ENCODE measurements at regions not wholly inside any gene's neighbourhood (a gene's known extent, or its start where the extent isn't known, plus 50 kb on each side); places are given as distances from the start of the nearest gene placed in this dataset.
A peak's percentile ranks its signal among the peaks of the same experiment; 100 is the strongest.
"Not testable (repeated sequence)": the region's sequence is repeated elsewhere in the genome, so short reads cannot be mapped to it uniquely, and the experiment has no call there.

- BruUV-seq (replicated peaks) = no TSS peak
- no peak overlapping the region for H3K4me3 ChIP-seq (ENCODE audit: low read depth, low read length, poor library complexity, severe bottlenecking)
- no peak for DNase-seq (ENCODE audit: low spot score)
- H3K9me3 ChIP-seq (ENCODE audit: low read depth, low read length, poor library complexity, severe bottlenecking) = no peaks in the 10 kb centered on the region
- H3K27me3 ChIP-seq (replicated peaks; ENCODE audit: insufficient read depth, low read depth, low read length, poor library complexity) = no peaks in the 10 kb centered on the region
- ChIA-PET POLR2A (ENCODE audit: low non-redundant PET) (no interaction called here), CTCF (no interaction called here)
- TF ChIP-seq, protein P1, sequence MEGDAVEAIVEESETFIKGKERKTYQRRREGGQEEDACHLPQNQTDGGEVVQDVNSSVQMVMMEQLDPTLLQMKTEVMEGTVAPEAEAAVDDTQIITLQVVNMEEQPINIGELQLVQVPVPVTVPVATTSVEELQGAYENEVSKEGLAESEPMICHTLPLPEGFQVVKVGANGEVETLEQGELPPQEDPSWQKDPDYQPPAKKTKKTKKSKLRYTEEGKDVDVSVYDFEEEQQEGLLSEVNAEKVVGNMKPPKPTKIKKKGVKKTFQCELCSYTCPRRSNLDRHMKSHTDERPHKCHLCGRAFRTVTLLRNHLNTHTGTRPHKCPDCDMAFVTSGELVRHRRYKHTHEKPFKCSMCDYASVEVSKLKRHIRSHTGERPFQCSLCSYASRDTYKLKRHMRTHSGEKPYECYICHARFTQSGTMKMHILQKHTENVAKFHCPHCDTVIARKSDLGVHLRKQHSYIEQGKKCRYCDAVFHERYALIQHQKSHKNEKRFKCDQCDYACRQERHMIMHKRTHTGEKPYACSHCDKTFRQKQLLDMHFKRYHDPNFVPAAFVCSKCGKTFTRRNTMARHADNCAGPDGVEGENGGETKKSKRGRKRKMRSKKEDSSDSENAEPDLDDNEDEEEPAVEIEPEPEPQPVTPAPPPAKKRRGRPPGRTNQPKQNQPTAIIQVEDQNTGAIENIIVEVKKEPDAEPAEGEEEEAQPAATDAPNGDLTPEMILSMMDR (conservative IDR thresholded peaks at IDR 0.05; ENCODE audit: low read depth, low read length) = no peak
- TF ChIP-seq EZH2 (IDR thresholded peaks at IDR 0.05; ENCODE audit: borderline replicate concordance, low read depth, low read length, poor library complexity, severe bottlenecking) = no peak
- no peaks in the 10 kb centered on the region for H3K4me1 ChIP-seq (ENCODE audit: insufficient read depth, low read length, poor library complexity, severe bottlenecking)
- H3K27ac ChIP-seq (ENCODE audit: low read depth, low read length, poor library complexity, severe bottlenecking) = no peak overlapping the region
- intact Hi-C loops (cut with micrococcal nuclease; ENCODE audit: unreplicated experiment) = no loop called here
- no peaks in the 10 kb centered on the region for H3K36me3 ChIP-seq (ENCODE audit: insufficient read depth, low read length, poor library complexity, severe bottlenecking)
Observed at GRCh38 chr4:38482696-38483095, 181.3 kb upstream of the KLF3 start.

GRCh38 chr4:38483628-38484027 lies 180.4 kb upstream of the KLF3 start:
- intact Hi-C loops (cut with micrococcal nuclease; ENCODE audit: unreplicated experiment); CTCF ChIA-PET; H3K4me1 ChIP-seq (ENCODE audit: insufficient read depth, low read length, poor library complexity, severe bottlenecking); H3K27ac ChIP-seq (ENCODE audit: low read depth, low read length, poor library complexity, severe bottlenecking); DNase-seq (ENCODE audit: low spot score); H3K4me3 ChIP-seq (ENCODE audit: low read depth, low read length, poor library complexity, severe bottlenecking); H3K36me3 ChIP-seq (ENCODE audit: insufficient read depth, low read length, poor library complexity, severe bottlenecking); H3K27me3 ChIP-seq (replicated peaks; ENCODE audit: insufficient read depth, low read depth, low read length, poor library complexity); H3K9me3 ChIP-seq (ENCODE audit: low read depth, low read length, poor library complexity, severe bottlenecking); POLR2A ChIA-PET (ENCODE audit: low non-redundant PET); BruUV-seq (replicated peaks): not testable (repeated sequence)

DNA sequence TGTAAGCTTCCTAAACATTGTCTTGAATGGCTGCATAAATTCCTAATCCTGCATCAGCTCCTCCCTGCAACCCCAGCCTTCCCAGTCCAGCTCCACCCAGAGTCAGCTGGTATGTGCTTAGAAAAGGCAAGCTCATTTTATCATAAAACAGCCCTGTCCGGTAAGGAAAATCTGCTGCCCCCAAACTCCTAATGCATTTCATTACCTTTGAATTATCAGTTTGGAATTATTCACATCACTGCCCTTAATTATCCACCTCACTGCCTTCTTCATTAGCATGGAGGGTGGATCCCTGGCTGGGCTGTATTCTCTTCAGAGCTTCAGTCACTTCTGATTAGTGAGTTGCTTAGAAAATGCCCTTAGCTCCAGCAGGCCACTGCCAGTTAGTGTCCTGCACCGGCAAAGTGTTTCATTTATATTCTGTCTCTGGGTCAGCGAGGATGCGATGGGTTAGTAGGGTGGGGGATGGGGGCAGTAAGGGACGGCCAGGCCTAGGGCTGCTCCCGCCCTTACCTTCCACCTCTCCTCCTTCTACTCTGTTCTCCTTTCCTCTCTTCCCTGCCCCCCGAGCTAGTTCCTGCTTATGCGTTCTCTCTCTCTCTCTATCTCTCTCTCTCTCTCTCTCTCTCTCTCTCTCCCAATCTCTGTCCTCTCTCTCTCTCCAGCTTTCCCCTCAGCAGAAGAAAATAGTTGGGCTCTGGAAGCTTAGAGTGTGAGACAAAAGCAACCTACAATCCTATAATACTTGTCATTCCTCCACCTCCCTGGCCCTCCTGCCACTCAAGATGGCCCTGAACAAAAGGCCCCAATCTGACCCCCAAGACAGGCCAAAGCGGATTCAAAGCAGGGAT lies 174.8 kb upstream of the KLF3 start:
- no peaks in the 10 kb centered on the region for H3K9me3 ChIP-seq (ENCODE audit: low read depth, low read length, poor library complexity, severe bottlenecking)
- no peak overlapping the region for H3K4me3 ChIP-seq (ENCODE audit: low read depth, low read length, poor library complexity, severe bottlenecking)
- no peaks in the 10 kb centered on the region for H3K27me3 ChIP-seq (replicated peaks; ENCODE audit: insufficient read depth, low read depth, low read length, poor library complexity)
- POLR2A ChIA-PET (ENCODE audit: low non-redundant PET) = no interaction called here
- no peaks in the 10 kb centered on the region for H3K36me3 ChIP-seq (ENCODE audit: insufficient read depth, low read length, poor library complexity, severe bottlenecking)
- H3K27ac ChIP-seq (ENCODE audit: low read depth, low read length, poor library complexity, severe bottlenecking) = no peak overlapping the region
- H3K4me1 ChIP-seq (ENCODE audit: insufficient read depth, low read length, poor library complexity, severe bottlenecking) = peaks cover 19% of the 10 kb centered on the region
- TF ChIP-seq, protein P1 (conservative IDR thresholded peaks at IDR 0.05; ENCODE audit: low read depth, low read length) = no peak
- TF ChIP-seq EZH2 (IDR thresholded peaks at IDR 0.05; ENCODE audit: borderline replicate concordance, low read depth, low read length, poor library complexity, severe bottlenecking) = no peak
- no TSS peak for BruUV-seq (replicated peaks)
- intact Hi-C loops (cut with micrococcal nuclease; ENCODE audit: unreplicated experiment) = no loop called here
- CTCF ChIA-PET = no interaction called here
- DNase-seq (ENCODE audit: low spot score) = peak; percentile 15

Measured in A673 (cell line).